NCI-H1417 (cell line): ENCODE measurements at regions not wholly inside any gene's neighbourhood (a gene's known extent, or its start where the extent isn't known, plus 50 kb on each side); places are given as distances from the start of the nearest gene placed in this dataset.

Source experiments
- DNase-seq, 3 experiments: peaks; one replicate each; lab custom pipeline; 2025; lab: John Stamatoyannopoulos, UW

- DNase-seq: no peak
These were observed 171.4 kb downstream of the ZNF248 start for GRCh38 chr10:37685741-37686683.

GRCh38 chr10:37684765-37685164, 172.6 kb downstream of the ZNF248 start:
- DNase-seq: no peak

GRCh38 chr10:37682617-37683016, 174.8 kb downstream of the ZNF248 start:
- no peak for DNase-seq

- DNase-seq: no peak
These were observed 175.8 kb downstream of the ZNF248 start for GRCh38 chr10:37681617-37681999.

DNA sequence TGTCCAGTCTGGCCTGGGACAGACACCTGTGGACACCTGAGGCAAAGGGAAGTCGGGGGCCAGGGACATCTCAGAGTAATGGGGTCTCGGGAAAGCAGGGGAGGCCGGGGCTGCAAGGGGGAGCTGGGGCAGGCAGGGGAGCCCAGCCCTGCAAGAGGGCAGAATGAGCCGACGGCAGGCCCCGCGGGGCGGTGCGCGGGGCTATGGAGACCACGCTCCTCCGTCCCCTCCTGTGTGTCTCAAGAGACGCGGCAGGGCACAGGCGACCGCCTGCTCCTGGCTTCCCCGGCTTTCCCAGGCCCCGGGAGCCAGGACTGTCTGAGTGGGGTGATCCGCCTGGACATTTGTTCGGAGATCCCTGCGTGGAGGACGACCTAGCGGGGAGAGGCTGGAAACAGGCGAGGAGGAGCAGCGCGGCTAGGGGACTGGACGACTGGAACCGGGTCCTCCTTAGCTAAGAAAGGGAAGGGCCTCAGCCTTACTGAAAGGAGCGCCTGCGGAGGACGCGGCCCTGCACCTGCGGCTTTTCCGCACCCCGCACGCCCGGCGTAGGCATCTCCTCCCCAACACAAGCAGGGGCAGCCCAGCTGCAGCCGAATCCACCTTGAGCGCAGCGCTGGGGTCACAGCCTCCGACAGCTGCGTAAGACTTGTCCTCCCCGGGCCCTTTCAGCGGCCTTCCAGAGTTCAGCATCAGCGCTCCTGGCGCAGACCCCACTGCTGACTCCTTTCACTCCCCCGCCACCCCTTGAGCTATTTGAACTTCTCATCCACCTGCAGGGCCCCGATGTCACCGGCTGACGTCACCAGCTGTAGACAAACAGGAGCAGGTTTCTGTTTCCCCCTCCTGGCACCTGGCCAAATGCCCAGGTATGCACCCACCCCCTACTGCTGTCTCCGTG, 176.4 kb downstream of the ZNF248 start:
- DNase-seq: no peak

DNA sequence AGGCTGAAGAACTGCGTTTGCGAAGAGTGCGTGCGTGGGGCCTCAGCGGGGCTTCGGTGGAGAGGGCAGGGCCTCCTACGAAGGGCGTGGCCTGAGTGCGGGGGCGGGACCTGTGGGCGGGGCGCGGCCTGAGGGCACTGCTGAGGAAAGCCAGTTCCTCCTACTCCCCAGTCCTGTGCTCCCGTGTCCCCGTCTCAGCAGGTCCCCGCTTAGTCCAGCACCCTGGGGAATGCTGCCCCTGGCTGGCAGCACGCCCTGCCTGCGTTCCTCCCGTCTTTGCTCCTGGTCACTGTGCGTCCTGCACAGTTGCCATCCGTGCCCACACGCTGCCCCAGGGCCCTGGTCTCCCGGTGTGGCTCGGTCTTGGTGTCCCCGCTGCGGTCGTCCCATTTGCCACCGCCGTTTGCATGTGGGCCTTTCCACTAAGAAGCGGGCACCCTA, 177.1 kb downstream of the ZNF248 start:
- DNase-seq: no peak

DNA sequence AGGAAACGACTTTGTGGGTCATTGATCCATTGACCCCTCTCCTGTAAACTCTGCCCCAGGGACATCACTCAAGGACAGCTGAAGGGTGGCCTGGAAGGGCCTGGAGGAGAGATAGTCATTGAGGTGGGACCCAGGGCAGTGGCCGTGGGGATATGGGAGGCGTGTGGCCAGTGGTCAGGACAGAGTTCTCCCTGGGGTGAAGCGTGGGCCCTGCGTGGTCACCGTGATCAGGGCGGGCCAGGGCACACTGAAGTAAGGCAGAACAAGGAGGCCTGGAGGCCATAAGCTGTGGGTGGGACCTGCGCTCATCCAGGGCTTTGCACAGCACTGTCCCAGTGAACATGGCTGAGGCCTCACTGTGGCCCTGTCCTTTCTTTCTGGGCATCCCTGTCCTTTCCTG, 177.9 kb downstream of the ZNF248 start:
- no peak for DNase-seq

GRCh38 chr10:37675449-37675848, 182.0 kb downstream of the ZNF248 start:
- no peak for DNase-seq

- no peak for DNase-seq
These were observed 185.6 kb downstream of the ZNF248 start for GRCh38 chr10:37671802-37672201.

DNA sequence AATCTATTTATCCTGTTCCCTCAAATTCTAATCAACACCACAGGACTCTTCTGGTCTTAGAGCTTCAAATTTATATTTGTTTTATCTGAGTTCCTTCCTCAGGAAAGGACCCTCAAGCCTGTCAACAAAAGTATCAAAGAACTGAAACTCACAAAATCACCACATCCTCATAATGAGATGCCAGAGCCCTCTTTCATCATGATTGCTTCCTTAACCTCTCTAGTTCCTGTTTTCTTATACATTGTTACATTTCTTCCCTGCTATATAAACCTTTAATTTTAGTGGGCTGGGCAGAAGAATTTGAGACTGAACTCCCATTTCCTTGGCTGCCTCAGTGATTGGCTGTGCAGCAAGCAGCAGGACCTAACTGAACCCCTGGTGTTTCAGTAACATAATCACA, 189.7 kb downstream of the ZNF248 start:
- DNase-seq: no peak

DNA sequence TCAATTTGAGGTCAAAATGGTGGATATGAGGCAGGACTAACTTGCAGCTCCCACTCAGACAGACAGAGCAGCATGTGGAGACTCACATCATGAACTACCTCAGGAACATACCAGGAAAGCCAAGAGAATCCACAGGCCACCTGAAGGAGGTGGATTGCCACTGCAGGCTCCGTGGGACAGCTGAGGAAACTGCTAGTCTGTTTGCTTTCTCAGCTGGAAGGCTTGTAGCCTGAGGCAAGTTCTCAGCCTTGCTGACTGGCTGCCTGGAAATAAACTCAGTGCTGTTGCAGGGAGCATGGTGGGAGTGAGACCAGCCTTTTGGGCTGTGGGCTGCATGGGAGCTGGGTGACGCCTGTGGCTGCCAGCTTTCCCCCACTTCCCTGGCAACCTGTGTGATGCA, 202.9 kb downstream of the ZNF248 start:
- DNase-seq: peak in 1 of 3 experiments; percentile 16

GRCh38 chr10:37643187-37643586, 214.2 kb downstream of the ZNF248 start:
- no peak for DNase-seq

DNA sequence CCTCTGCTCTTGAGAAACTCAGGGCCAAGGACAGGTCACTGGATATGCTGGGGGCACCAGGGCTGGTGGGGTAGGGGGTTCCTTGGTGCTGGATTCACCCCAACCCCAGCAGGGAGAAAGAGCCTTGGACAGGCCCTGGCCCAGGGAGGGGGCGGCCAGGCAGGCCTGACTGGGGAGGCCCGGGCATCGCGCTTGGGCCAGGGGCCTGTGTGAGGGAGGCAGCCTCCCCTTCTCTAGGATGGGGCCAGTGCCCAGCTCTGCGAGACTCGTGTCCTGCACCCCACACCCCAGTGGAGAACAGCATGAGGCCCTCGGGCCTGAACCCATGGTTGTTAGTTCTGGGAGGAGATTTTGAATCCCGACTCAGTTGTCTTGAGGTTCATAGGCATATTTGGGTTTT, 217.1 kb downstream of the ZNF248 start:
- no peak for DNase-seq

GRCh38 chr10:37639200-37639599, 218.2 kb downstream of the ZNF248 start:
- no peak for DNase-seq

DNA sequence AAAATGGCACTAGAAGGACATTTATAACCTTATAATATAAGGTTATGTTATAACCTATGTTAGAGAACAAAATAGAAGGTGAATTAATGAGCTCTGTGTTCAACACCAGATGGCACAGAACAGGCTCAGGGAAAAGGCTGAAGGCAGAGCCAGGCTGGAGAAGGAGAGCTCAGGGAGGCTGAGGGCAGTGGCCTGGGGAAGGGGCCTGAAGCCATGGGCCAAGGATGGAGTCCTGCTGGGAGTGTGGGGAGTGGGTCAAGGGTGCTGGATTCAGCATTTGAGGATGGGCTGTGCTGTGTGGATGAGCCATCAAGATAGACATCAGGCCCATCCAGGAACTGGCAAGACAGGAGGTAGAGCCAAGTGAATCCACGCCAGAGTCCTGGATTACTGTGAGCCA, 218.8 kb downstream of the ZNF248 start:
- DNase-seq: no peak

- DNase-seq: no peak
These were observed 223.0 kb downstream of the ZNF248 start for GRCh38 chr10:37634351-37634880.

DNA sequence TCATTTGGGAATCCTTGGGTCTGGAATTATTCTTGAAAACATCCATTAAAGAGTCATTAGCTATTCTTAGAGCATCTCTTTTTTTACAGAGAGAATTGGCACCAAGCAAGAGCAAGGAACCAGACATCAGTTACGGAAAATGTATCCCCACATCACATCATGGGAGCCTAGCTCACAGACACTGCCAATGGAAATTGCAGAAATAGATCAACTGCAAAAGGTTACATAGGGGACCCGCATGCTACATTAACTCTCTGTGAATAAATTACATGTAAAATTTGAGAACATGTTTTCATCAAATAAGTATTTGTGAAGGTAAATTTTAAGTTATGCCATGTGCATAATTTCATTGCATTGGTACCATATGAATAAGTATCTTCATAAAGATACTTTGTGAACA, 224.8 kb downstream of the ZNF248 start:
- no peak for DNase-seq

- DNase-seq: no peak
These were observed 233.9 kb downstream of the ZNF248 start for GRCh38 chr10:37623506-37623905.

DNA sequence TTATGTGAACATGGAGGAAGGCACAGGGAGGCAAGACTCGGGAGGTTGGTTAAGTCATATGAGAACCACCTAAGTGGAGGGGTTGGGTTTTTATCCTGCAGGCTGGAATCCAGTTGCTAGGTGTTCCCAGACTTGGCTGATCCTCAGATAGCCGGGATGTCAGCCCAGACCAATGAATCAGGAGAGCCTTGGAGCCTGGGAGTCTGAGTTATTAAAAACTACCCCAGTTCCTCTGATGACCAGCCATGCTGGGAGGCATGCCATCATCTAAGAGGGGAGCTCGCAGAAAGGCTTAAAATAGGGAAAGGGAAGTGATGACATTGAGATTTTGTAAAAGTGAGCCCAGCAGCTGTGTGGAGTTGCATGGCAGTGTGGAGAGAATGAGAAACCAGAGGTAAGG, 238.1 kb downstream of the ZNF248 start:
- no peak for DNase-seq

- DNase-seq: no peak
These were observed 269.1 kb downstream of the ZNF248 start for GRCh38 chr10:37588299-37588698.

GRCh38 chr10:37584643-37585042, 272.8 kb downstream of the ZNF248 start:
- DNase-seq: no peak

- no peak for DNase-seq
These were observed 275.2 kb downstream of the ZNF248 start for GRCh38 chr10:37582237-37582636.

- no peak for DNase-seq
These were observed 281.3 kb downstream of the ZNF248 start for GRCh38 chr10:37576154-37576553.
